H1 (cell line): ENCODE measurements at regions not wholly inside any gene's neighbourhood (a gene's known extent, or its start where the extent isn't known, plus 50 kb on each side); places are given as distances from the start of the nearest gene placed in this dataset.

Experiments used
- CTCF ChIA-PET: fragments of 300-600 bp; sonication (Branson Sonifier 250); formaldehyde crosslinking; loops from one replicate; lab custom pipeline; 2021; ENCODE audit not compliant: partially characterized antibody; lab: Charles Lee
- POLR2A ChIA-PET: fragments of 300-600 bp; sonication (Branson Sonifier 250); formaldehyde crosslinking; loops from one replicate; lab custom pipeline; 2021; ENCODE audit warnings: inconsistent platforms; ENCODE audit not compliant: partially characterized antibody; lab: Charles Lee
- DNase-seq, 2 experiments: peaks; one replicate each; pipeline versions ENCODE4 v3.0.0 to v3.0.0-alpha.2; 2010 to 2022; ENCODE audit warnings: low spot score in 2 of 2, low read depth in 1 of 2, mixed read lengths in 1 of 2
- FAIRE-seq: peaks from 2 replicates; lab custom pipeline; 2011; peaks lifted over from hg19 to GRCh38; lab: Jason Lieb, UNC
- H2AFZ ChIP-seq: 2 replicates; pipeline ENCODE4 v1.8.1; 2012; ENCODE audit warnings: low read length, inconsistent platforms
- H2AK5ac ChIP-seq: 2 replicates; pipeline ENCODE4 v1.6.1; 2013; ENCODE audit warnings: low read depth, low read length
- H2BK120ac ChIP-seq: replicated peaks from 2 replicates; pipeline ENCODE3; 2013; ENCODE audit warnings: low read depth, low read length, inconsistent platforms
- H2BK12ac ChIP-seq: 2 replicates; pipeline ENCODE4 v1.6.1; 2013; ENCODE audit warnings: low read depth, low read length
- H2BK15ac ChIP-seq: 2 replicates; pipeline ENCODE4 v1.6.1; 2013; ENCODE audit warnings: low read length
- H2BK20ac ChIP-seq: 2 replicates; pipeline ENCODE4 v1.6.1; 2013; ENCODE audit warnings: low read length
- H2BK5ac ChIP-seq: 2 replicates; pipeline ENCODE4 v1.6.1; 2013; ENCODE audit warnings: low read depth, low read length
- H3K14ac ChIP-seq: 2 replicates; pipeline ENCODE4 v1.6.1; 2013; ENCODE audit warnings: inconsistent platforms; ENCODE audit not compliant: insufficient read length
- H3K18ac ChIP-seq: 2 replicates; pipeline ENCODE4 v1.6.1; 2013; ENCODE audit warnings: low read length; ENCODE audit errors: extremely low read depth
- H3K23ac ChIP-seq: 2 replicates; pipeline ENCODE4 v1.6.1; 2013; ENCODE audit warnings: inconsistent platforms; ENCODE audit not compliant: insufficient read length
- H3K23me2 ChIP-seq: 2 replicates; pipeline ENCODE4 v1.6.1; 2013; ENCODE audit warnings: low read depth, low read length
- H3K27ac ChIP-seq: 2 replicates; pipeline ENCODE4 v1.6.1; 2011; ENCODE audit warnings: low read depth, low read length, inconsistent platforms
- H3K27me3 ChIP-seq, 4 experiments: replicated peaks in 1 of 4; 1 replicate in 1 of 4; 2 replicates in 3 of 4; pipeline versions ENCODE4 v1.6.1 to v1.8.1; 2011 to 2013; ENCODE audit warnings: low read length in 3 of 4, mild to moderate bottlenecking in 3 of 4, inconsistent platforms in 2 of 4, mixed read lengths in 2 of 4, moderate library complexity in 1 of 4; ENCODE audit not compliant: control insufficient read depth in 3 of 4, insufficient read depth in 3 of 4; ENCODE audit errors: extremely low read depth in 1 of 4
- H3K36me3 ChIP-seq, 4 experiments: 2 replicates each; pipeline versions ENCODE4 v1.6.1 to v1.8.1; 2011 to 2013; ENCODE audit warnings: mild to moderate bottlenecking in 4 of 4, low read length in 3 of 4, moderate library complexity in 2 of 4, control low read depth in 1 of 4, inconsistent platforms in 1 of 4; ENCODE audit not compliant: insufficient read depth in 4 of 4, control insufficient read depth in 2 of 4
- H3K4ac ChIP-seq: replicated peaks from 2 replicates; pipeline ENCODE3; 2013; ENCODE audit warnings: low read length, low read depth, mixed read lengths, inconsistent platforms; ENCODE audit not compliant: insufficient read length
- H3K4me1 ChIP-seq, 4 experiments: replicated peaks in 1 of 4; 1 replicate in 1 of 4; 2 replicates in 3 of 4; pipeline versions ENCODE4 v1.6.1 to v1.8.1; 2011 to 2013; ENCODE audit warnings: low read length in 3 of 4, inconsistent platforms in 2 of 4, mixed read lengths in 1 of 4; ENCODE audit not compliant: insufficient read depth in 4 of 4, control insufficient read depth in 3 of 4
- H3K4me2 ChIP-seq, 2 experiments: 2 replicates each; pipeline versions ENCODE4 v1.6.1 to v1.8.1; 2011 to 2013; ENCODE audit warnings: low read depth in 2 of 2, low read length in 2 of 2, control low read depth in 1 of 2, inconsistent platforms in 1 of 2, mild to moderate bottlenecking in 1 of 2; ENCODE audit not compliant: insufficient read depth in 1 of 2
- H3K4me3 ChIP-seq, 4 experiments: fragments of 200-600, 300-600 bp in 1 of 4; sonication (generic), shearing (Covaris generic), sonication (Bioruptor Twin) in 1 of 4; 2 replicates each; pipeline versions ENCODE4 v1.5.1 to v1.8.1; 2011 to 2016; ENCODE audit warnings: low read length in 4 of 4, low read depth in 3 of 4, control low read depth in 2 of 4, inconsistent platforms in 2 of 4, mild to moderate bottlenecking in 2 of 4, mixed read lengths in 1 of 4, moderate library complexity in 1 of 4; ENCODE audit not compliant: insufficient read depth in 2 of 4; ENCODE audit errors: extremely low read depth in 1 of 4
- H3K56ac ChIP-seq: replicated peaks from 2 replicates; pipeline ENCODE3; 2013; ENCODE audit warnings: low read depth, mild to moderate bottlenecking, mixed read lengths, low read length, inconsistent platforms; ENCODE audit not compliant: insufficient read length
- H3K79me1 ChIP-seq: 2 replicates; pipeline ENCODE4 v1.6.1; 2013; ENCODE audit warnings: low read depth, low read length, control low read depth
- H3K79me2 ChIP-seq, 2 experiments: 2 replicates each; pipeline versions ENCODE4 v1.6.1 to v1.8.1; 2012 to 2013; ENCODE audit warnings: low read length in 2 of 2, mild to moderate bottlenecking in 2 of 2, inconsistent platforms in 1 of 2; ENCODE audit not compliant: insufficient read depth in 2 of 2, control insufficient read depth in 1 of 2
- H3K9ac ChIP-seq, 4 experiments: replicated peaks in 1 of 4; 1 replicate in 1 of 4; 2 replicates in 3 of 4; pipeline versions ENCODE4 v1.6.1 to v1.8.1; 2011 to 2013; ENCODE audit warnings: low read depth in 3 of 4, low read length in 3 of 4, control low read depth in 2 of 4, mild to moderate bottlenecking in 2 of 4, moderate library complexity in 2 of 4, inconsistent platforms in 1 of 4; ENCODE audit errors: extremely low read depth in 1 of 4
- H3K9me3 ChIP-seq, 2 experiments: 2 replicates each; pipeline versions ENCODE4 v1.6.1 to v1.8.1; 2012 to 2013; ENCODE audit warnings: mild to moderate bottlenecking in 2 of 2, moderate library complexity in 2 of 2, control low read depth in 1 of 2, inconsistent platforms in 1 of 2, low read depth in 1 of 2, low read length in 1 of 2, mixed read lengths in 1 of 2; ENCODE audit not compliant: insufficient read depth in 2 of 2
- H4K20me1 ChIP-seq, 2 experiments: replicated peaks in 1 of 2; 2 replicates each; pipeline versions ENCODE3 to v1.8.1; 2011 to 2013; ENCODE audit warnings: inconsistent platforms in 2 of 2, low read length in 2 of 2, mild to moderate bottlenecking in 1 of 2; ENCODE audit not compliant: insufficient read depth in 2 of 2, control insufficient read depth in 1 of 2
- H4K5ac ChIP-seq: 2 replicates; pipeline ENCODE4 v1.6.1; 2013; ENCODE audit warnings: low read length, low read depth, mixed read lengths, inconsistent platforms; ENCODE audit not compliant: insufficient read length
- H4K8ac ChIP-seq: 2 replicates; pipeline ENCODE4 v1.8.0; 2013; ENCODE audit warnings: mild to moderate bottlenecking, moderate library complexity, low read length, inconsistent platforms; ENCODE audit not compliant: insufficient read depth; ENCODE audit errors: extremely low read depth
- H4K91ac ChIP-seq: replicated peaks from 2 replicates; pipeline ENCODE3; 2013; ENCODE audit warnings: low read length, mixed read lengths, inconsistent platforms; ENCODE audit not compliant: insufficient read length
- BCL11A ChIP-seq, 2 experiments: IDR thresholded peaks; one replicate each; pipeline ENCODE4 v1.6.1; 2011; ENCODE audit warnings: low read depth in 2 of 2, low read length in 2 of 2, mild to moderate bottlenecking in 2 of 2
- CBX5 ChIP-seq: fragments of 300-800, 300-1000 bp; sonication (generic); IDR thresholded peaks from 2 replicates; pipeline ENCODE4 v1.7.1; 2016; ENCODE audit warnings: antibody characterized with exemption, low read length, low read depth
- CHD1 ChIP-seq: IDR thresholded peaks from 2 replicates; pipeline ENCODE4 v1.6.1; 2012; ENCODE audit warnings: low read depth, low read length, improper control_type of control experiment
- EGR1 ChIP-seq: IDR thresholded peaks from 2 replicates; pipeline ENCODE4 v1.6.1; 2011; ENCODE audit warnings: low read depth, low read length, borderline replicate concordance
- GABPA ChIP-seq: IDR thresholded peaks from 2 replicates; pipeline ENCODE4 v1.6.1; 2011; ENCODE audit warnings: mild to moderate bottlenecking, low read length, moderate library complexity, borderline replicate concordance; ENCODE audit not compliant: insufficient read depth
- JUND ChIP-seq: IDR thresholded peaks from 2 replicates; pipeline ENCODE4 v1.6.1; 2011; ENCODE audit warnings: mild to moderate bottlenecking, improper control_type of control experiment, low read length
- POLR2A ChIP-seq, 2 experiments: IDR thresholded peaks; 1 replicate in 1 of 2; 2 replicates in 1 of 2; pipeline ENCODE4 v1.6.1; 2011; ENCODE audit warnings: low read depth in 2 of 2, low read length in 2 of 2, mild to moderate bottlenecking in 2 of 2; ENCODE audit errors: control extremely low read depth in 1 of 2
- RAD21 ChIP-seq, 2 experiments: IDR thresholded peaks in 1 of 2; conservative IDR thresholded peaks in 1 of 2; 2 replicates each; pipeline ENCODE4 v1.6.1; 2011; ENCODE audit warnings: low read depth in 2 of 2, low read length in 2 of 2, improper control_type of control experiment in 1 of 2, inconsistent platforms in 1 of 2, mild to moderate bottlenecking in 1 of 2, moderate library complexity in 1 of 2
- RFX5 ChIP-seq: IDR thresholded peaks from 2 replicates; pipeline ENCODE4 v1.6.1; 2011; ENCODE audit warnings: low read depth, low read length, improper control_type of control experiment, borderline replicate concordance
- SIRT6 ChIP-seq: IDR thresholded peaks from one replicate; pipeline ENCODE4 v1.7.1; 2012; ENCODE audit warnings: low read length, inconsistent platforms
- YY1 ChIP-seq: IDR thresholded peaks from 2 replicates; pipeline ENCODE4 v1.6.1; 2011; ENCODE audit warnings: low read depth, mild to moderate bottlenecking, low read length
- ZNF274 ChIP-seq: IDR thresholded peaks from 2 replicates; pipeline ENCODE4 v1.7.0; 2012; ENCODE audit warnings: low read length, borderline replicate concordance; ENCODE audit errors: extremely low read depth
- WGBS, 2 experiments: shearing (Covaris generic) in 1 of 2; methylation state at CpG; one replicate each; pipeline versions ENCODE4 v1.1.6 to v1.1.7; 2013 to 2015; ENCODE audit warnings: low lambda C conversion rate in 2 of 2, mixed read lengths in 2 of 2, inconsistent platforms in 1 of 2, low coverage in 1 of 2, missing lambda C conversion rate in 1 of 2; ENCODE audit not compliant: insufficient replicate concordance in 2 of 2, insufficient coverage in 1 of 2, insufficient read length in 1 of 2; ENCODE audit errors: extremely low coverage in 1 of 2, missing lambda C conversion rate in 1 of 2; 5-methylcytosine and 5-hydroxymethylcytosine counted together
- TF ChIP-seq, protein P1 (sequence below): IDR thresholded peaks from 2 replicates; pipeline ENCODE4 v1.6.1; 2012; ENCODE audit warnings: inconsistent platforms

DNA sequence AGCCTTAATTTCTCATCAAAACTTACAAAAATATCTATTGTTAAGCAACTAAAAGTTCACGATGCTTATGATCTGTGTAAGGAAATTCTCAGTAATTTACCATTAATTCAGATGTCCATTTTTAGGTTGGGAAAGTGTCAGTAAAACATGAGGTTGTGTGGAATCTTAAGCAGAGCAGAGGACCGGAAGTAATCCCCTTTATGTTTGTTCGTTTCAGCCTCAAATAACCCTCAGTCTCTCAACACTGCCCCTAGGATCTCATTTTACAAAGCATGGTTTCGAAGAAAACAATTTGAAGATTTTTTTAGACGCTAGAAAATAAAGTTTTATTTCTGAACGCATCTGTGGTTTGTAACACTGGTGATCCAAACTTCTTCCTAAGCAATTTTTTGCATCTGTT is 504.2 kb downstream of the MAT2B start:
- Histone ChIP-seq H3K14ac (no peak overlapping the region), H3K27ac (no peak overlapping the region), H3K9ac (no peak overlapping the region), H3K23me2 (no peaks in the 10 kb centered on the region), H3K4me1 (no peaks in the 10 kb centered on the region), H4K91ac (no peak overlapping the region), H2BK120ac (no peak overlapping the region), H4K20me1 (no peaks in the 10 kb centered on the region), H3K4me2 (no peak overlapping the region), H3K4me3 (no peak overlapping the region), H3K36me3 (no peaks in the 10 kb centered on the region), H4K8ac (no peak overlapping the region), H2BK12ac (no peak overlapping the region), H2BK5ac (no peak overlapping the region), H2AFZ (no peak overlapping the region), H2AK5ac (no peak overlapping the region), H3K79me1 (no peaks in the 10 kb centered on the region), H3K23ac (no peak overlapping the region), H3K18ac (no peak overlapping the region), H3K9me3 (no peaks in the 10 kb centered on the region), H2BK15ac (no peak overlapping the region), H3K79me2 (no peaks in the 10 kb centered on the region), H3K27me3 (no peaks in the 10 kb centered on the region), H3K4ac (no peak overlapping the region), H3K56ac (no peak overlapping the region)
- POLR2A ChIA-PET = no interaction called here
- no peak for FAIRE-seq
- no peak for DNase-seq
- WGBS, 2 experiments = 93% methylated on average over 6 of the region's 6 CpGs; no CpG with 5 or more reads in 1 of the 2 experiments
- CTCF ChIA-PET = interaction anchor here (1.2 kb wide), 1 partner anchor 312 kb away, joined by 3 read pairs; no protein-coding TSS in a partner anchor
- TF ChIP-seq BCL11A (IDR thresholded peaks at IDR 0.05; ENCODE audit: low read depth in 2 of 2, low read length in 2 of 2) (no peak), RAD21 (IDR thresholded peaks at IDR 0.05 in 1 of 2, conservative IDR thresholded peaks at IDR 0.05 in 1 of 2; ENCODE audit: low read depth in 2 of 2, low read length in 2 of 2) (no peak), JUND (no peak), GABPA (no peak), RFX5 (no peak), CBX5 (no peak), YY1 (no peak), CHD1 (no peak), EGR1 (no peak), SIRT6 (no peak), ZNF274 (no peak), POLR2A (IDR thresholded peaks at IDR 0.05; ENCODE audit: control extremely low read depth in 1 of 2, low read depth in 2 of 2, low read length in 2 of 2) (no peak)
- TF ChIP-seq, protein P1, sequence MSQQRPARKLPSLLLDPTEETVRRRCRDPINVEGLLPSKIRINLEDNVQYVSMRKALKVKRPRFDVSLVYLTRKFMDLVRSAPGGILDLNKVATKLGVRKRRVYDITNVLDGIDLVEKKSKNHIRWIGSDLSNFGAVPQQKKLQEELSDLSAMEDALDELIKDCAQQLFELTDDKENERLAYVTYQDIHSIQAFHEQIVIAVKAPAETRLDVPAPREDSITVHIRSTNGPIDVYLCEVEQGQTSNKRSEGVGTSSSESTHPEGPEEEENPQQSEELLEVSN = no peak
- TF ChIP-seq, all 59 proteins: peak for 0
- Histone ChIP-seq H4K5ac (no peak overlapping the region), H2BK20ac (no peak overlapping the region)
